HFFc6 (cell line): ENCODE measurements at regions not wholly inside any gene's neighbourhood (a gene's known extent, or its start where the extent isn't known, plus 50 kb on each side); places are given as distances from the start of the nearest gene placed in this dataset.

Source experiments
- DNase-seq: peaks from one replicate; pipeline ENCODE4 v3.0.0-alpha.2; 2018
- H3K27ac Mint-ChIP-seq: 2 replicates; pipeline ENCODE4 v1.8.0; 2020; ENCODE audit warnings: mild to moderate bottlenecking, mixed read lengths
- H3K27me3 Mint-ChIP-seq: 2 replicates; pipeline ENCODE4 v1.8.0; 2021; ENCODE audit warnings: mild to moderate bottlenecking, moderate library complexity, mixed read lengths; ENCODE audit not compliant: insufficient read depth
- H3K36me3 Mint-ChIP-seq: 2 replicates; pipeline ENCODE4 v1.8.0; 2021; ENCODE audit warnings: low read depth, mixed read lengths
- H3K4me1 Mint-ChIP-seq: 2 replicates; pipeline ENCODE4 v1.8.0; 2020; ENCODE audit warnings: low read depth, mixed read lengths
- H3K4me3 Mint-ChIP-seq: 2 replicates; pipeline ENCODE4 v1.8.0; 2020; ENCODE audit warnings: mild to moderate bottlenecking, moderate library complexity, mixed read lengths
- H3K9me3 Mint-ChIP-seq: 2 replicates; pipeline ENCODE4 v1.8.0; 2020; ENCODE audit warnings: mild to moderate bottlenecking, mixed read lengths
- TF ChIP-seq, protein P1 (sequence below): fragments of 200-600 bp; sonication (generic); IDR thresholded peaks from 2 replicates; pipeline ENCODE4 v1.5.0; 2021; ENCODE audit warnings: antibody characterized with exemption, mild to moderate bottlenecking

DNA sequence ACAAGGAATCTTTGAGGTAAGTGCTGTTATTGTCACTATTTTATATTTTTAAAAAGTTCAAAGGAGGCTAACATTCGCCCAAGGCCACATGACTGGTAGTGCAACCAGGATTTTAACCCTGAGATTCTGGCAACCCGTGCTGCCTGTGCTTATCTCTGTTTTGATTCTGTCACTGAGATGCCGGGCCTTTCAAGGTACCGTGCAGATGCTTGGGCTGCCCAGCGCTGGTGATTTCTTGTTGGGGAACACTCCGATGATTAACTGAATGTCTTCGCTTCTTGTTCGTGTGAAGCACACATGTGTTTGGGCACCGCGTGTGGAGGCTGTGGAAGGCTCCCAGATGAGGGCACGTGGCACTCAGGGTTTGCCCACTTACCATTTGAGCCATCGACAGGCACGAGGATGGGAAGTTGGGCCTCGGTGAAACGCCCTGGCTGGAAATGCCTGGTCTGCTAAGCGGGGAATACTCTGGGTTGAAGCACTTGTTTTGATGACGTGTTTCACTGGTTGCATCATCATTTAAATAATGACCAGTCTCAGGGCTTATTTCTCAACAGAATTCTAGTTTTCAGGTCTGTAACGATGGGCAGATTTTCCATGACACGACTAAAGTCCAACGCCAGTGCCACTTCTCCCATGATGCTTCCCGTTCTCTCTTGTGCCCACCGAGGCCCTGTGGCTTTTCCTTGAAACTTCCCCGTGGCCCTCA is 392.7 kb downstream of the FGF9 start:
- Mint-ChIP-seq H3K27me3 (peaks cover 1% of the 10 kb centered on the region; the same call in 1 of the 2 replicates), H3K4me1 (no peaks in the 10 kb centered on the region), H3K27ac (no peak overlapping the region), H3K9me3 (peaks cover 52% of the 10 kb centered on the region), H3K4me3 (no peak overlapping the region), H3K36me3 (peaks cover 5% of the 10 kb centered on the region; the same call in 1 of the 2 replicates)
- TF ChIP-seq, protein P1, sequence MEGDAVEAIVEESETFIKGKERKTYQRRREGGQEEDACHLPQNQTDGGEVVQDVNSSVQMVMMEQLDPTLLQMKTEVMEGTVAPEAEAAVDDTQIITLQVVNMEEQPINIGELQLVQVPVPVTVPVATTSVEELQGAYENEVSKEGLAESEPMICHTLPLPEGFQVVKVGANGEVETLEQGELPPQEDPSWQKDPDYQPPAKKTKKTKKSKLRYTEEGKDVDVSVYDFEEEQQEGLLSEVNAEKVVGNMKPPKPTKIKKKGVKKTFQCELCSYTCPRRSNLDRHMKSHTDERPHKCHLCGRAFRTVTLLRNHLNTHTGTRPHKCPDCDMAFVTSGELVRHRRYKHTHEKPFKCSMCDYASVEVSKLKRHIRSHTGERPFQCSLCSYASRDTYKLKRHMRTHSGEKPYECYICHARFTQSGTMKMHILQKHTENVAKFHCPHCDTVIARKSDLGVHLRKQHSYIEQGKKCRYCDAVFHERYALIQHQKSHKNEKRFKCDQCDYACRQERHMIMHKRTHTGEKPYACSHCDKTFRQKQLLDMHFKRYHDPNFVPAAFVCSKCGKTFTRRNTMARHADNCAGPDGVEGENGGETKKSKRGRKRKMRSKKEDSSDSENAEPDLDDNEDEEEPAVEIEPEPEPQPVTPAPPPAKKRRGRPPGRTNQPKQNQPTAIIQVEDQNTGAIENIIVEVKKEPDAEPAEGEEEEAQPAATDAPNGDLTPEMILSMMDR, result no peak
- no peak for DNase-seq

DNA sequence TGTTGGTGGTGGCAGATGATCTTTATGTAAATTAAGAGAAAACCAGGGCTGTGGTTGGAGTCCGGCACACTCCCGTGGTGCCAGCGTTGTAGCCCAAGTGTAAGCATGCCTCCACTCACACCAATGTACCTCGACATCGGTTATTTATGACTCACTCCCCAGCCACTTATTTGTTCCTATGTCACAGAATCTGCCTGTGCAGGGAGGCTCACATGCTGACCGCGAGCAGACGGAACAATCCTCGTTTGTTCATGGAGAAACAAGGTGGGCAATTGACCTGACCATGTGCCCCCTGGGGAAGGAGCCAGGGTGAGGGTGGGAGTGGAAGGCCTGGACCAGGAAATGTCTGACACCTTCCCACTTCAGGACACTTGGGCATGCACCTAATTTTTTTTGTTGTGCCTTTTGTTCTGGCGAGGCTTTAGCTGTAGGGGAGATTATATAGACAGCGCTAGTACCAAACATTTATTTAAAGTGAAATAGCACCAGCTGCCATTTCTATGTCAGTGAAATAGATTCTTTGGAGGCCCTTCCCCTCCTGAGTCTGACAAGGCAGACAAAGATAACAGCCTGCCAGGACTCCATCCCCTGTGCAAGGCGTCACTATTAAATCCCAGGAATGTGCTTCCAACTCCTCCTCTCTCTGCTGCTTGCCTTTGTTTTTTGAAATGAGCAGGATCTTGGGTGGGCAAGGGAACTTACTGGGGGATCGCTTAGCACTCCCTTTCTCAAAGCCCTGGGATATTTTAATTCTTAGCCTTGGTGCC is 394.2 kb downstream of the FGF9 start:
- TF ChIP-seq, protein P1, result no peak

DNA sequence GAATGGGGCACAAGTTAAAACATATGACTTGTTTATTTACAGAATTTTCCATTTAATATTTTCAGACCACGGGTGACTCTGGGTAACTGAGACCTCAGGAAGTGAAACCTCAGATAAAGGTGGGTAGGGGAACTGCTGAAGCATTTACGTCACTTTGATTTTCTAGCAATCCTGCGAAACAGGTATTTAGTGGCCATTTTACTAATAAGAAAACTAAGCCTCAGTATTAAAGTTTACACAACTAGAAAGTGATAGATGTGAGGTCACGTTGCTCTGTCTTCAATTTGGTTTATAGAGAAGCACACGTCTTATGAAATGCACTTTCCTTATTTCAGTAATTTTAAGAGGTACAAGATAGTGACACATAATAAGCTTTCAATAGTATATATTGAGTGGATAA is 402.8 kb downstream of the FGF9 start:
- DNase-seq, result no peak
- Mint-ChIP-seq H3K4me3 (no peak overlapping the region), H3K36me3 (no peaks in the 10 kb centered on the region), H3K27me3 (no peaks in the 10 kb centered on the region), H3K9me3 (peaks cover 58% of the 10 kb centered on the region), H3K27ac (no peak overlapping the region), H3K4me1 (no peaks in the 10 kb centered on the region)
- TF ChIP-seq, protein P1, result no peak

More for the DNA sequence above, 394.2 kb downstream of the FGF9 start:
- Mint-ChIP-seq H3K27ac (no peak overlapping the region), H3K27me3 (peaks cover 1% of the 10 kb centered on the region; the same call in 1 of the 2 replicates), H3K4me3 (no peak overlapping the region), H3K4me1 (no peaks in the 10 kb centered on the region), H3K9me3 (peaks cover 39% of the 10 kb centered on the region), H3K36me3 (peaks cover 5% of the 10 kb centered on the region; the same call in 1 of the 2 replicates)
- DNase-seq, result no peak

DNA sequence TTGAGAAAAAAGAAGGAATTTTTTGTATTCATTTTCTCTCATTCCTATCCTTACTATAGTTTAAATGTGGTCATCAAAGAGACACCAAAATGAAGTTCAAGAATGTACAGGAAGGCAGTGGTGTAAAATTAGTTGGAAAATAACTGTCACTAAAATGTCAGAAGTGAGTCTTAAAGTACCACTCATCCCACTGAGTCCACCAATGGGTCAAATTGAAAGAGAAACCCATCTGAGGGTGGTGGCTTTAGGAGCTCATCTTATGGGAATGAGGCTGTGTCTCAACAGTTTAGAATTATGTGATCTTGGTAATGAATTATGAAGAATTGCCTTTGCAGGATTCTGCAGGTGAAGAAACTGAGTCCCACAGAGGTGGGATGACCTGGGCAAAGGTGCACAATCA is 403.5 kb downstream of the FGF9 start:
- TF ChIP-seq, protein P1, result no peak
- no peak overlapping the region for H3K27ac Mint-ChIP-seq
- no peaks in the 10 kb centered on the region for H3K4me1 Mint-ChIP-seq
- no peak for DNase-seq
- H3K4me3 Mint-ChIP-seq, result no peak overlapping the region
- H3K36me3 Mint-ChIP-seq, result no peaks in the 10 kb centered on the region
- peaks cover 65% of the 10 kb centered on the region for H3K9me3 Mint-ChIP-seq
- no peaks in the 10 kb centered on the region for H3K27me3 Mint-ChIP-seq

DNA sequence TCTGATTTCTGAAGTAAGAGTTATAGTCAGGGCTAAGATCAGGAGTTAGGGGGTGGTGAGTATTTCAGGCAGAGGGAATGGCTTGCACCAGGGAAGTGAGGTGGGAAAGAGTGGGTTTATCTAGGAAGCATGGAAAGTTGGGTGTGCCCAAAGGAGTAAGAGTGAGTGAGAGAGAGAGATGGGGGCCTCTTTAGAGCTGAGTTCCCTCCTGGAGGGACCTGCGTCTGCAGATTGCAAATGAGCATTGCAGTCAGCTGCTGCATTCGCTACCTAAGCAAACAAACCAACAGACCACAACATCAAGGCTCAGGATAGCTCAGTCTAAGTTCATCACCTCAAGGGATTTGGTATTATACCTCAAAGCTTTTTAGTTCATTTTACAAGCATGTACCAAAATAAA is 405.8 kb downstream of the FGF9 start:
- Mint-ChIP-seq H3K27me3 (no peaks in the 10 kb centered on the region), H3K27ac (no peak overlapping the region), H3K9me3 (peaks cover 73% of the 10 kb centered on the region), H3K4me1 (no peaks in the 10 kb centered on the region), H3K4me3 (no peak overlapping the region), H3K36me3 (no peaks in the 10 kb centered on the region)
- DNase-seq, result no peak
- TF ChIP-seq, protein P1, result no peak
